ENCODE measurements at regions not wholly inside any gene's neighbourhood (a gene's known extent, or its start where the extent isn't known, plus 50 kb on each side); places are given as distances from the start of the nearest gene placed in this dataset.

DNA sequence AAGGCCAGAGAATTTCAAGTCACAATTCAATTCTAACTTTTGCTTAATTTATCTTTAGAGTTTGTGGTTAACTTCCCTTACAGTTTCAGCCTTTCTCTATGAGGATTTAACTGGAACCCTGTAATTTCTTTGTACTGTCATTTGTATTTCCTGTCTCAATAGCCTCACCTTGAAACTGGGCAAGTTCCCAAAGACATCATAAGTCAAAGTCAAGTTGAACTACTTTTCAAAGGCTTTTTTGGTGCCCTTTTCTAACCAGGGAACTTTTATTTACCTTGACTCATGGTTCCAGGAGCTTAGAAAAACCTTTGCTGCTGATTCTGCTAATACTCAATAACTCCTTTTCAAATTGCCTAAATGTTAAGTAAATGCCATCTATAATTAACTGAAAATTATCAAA lies 200.8 kb upstream of the KRR1 start:
- TF ChIP-seq POLR2AphosphoS5 (IDR thresholded peaks at IDR 0.05) (no peak), POLR2A (IDR thresholded peaks at IDR 0.05) (no peak)
- TF ChIP-seq, protein P1, sequence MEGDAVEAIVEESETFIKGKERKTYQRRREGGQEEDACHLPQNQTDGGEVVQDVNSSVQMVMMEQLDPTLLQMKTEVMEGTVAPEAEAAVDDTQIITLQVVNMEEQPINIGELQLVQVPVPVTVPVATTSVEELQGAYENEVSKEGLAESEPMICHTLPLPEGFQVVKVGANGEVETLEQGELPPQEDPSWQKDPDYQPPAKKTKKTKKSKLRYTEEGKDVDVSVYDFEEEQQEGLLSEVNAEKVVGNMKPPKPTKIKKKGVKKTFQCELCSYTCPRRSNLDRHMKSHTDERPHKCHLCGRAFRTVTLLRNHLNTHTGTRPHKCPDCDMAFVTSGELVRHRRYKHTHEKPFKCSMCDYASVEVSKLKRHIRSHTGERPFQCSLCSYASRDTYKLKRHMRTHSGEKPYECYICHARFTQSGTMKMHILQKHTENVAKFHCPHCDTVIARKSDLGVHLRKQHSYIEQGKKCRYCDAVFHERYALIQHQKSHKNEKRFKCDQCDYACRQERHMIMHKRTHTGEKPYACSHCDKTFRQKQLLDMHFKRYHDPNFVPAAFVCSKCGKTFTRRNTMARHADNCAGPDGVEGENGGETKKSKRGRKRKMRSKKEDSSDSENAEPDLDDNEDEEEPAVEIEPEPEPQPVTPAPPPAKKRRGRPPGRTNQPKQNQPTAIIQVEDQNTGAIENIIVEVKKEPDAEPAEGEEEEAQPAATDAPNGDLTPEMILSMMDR (IDR thresholded peaks at IDR 0.05 in 8 of 11, conservative IDR thresholded peaks at IDR 0.05 in 3 of 11) = no peak

Data from spleen (tissue), 7 donors.